HT-29 (cell line): ENCODE measurements at regions not wholly inside any gene's neighbourhood (a gene's known extent, or its start where the extent isn't known, plus 50 kb on each side); places are given as distances from the start of the nearest gene placed in this dataset.

ENCODE experiments used
- DNase-seq: peaks from one replicate; pipeline ENCODE4 v3.0.0-alpha.2; 2015; ENCODE audit warnings: low spot score

- DNase-seq = no peak
Observed at GRCh38 chr4:175531405-175532091, 280.5 kb downstream of the GPM6A start.

DNA sequence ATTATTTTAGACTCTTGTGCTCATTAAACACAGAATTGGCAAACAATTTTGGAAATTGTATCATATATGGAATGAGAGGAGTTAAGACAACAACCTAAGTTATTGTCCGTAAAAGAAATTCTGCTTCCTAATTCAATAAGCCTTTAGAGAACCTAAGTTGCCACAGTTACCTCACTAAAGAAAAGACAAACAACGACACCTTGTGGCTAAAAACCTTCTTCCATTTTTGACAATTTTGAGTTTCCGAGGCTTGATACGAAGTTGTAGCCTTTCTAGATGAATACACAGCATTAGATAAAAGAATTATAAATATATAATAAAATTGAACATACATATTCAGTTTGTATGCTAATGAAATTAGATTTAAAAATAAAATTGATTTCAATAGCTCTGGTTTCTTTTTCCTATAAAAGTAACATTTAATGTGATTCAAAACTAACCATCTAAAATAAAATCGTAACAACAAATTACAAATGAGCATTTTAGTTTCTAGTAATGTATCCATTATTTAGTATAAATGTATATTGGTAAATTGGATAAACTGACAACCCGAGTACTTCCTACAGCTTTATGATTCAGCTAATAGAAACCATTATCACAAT lies 275.1 kb downstream of the GPM6A start:
- DNase-seq = peak; percentile 61

GRCh38 chr4:175539498-175539897 lies 272.6 kb downstream of the GPM6A start:
- no peak for DNase-seq

GRCh38 chr4:175540151-175540550 lies 271.9 kb downstream of the GPM6A start:
- DNase-seq = no peak

DNA sequence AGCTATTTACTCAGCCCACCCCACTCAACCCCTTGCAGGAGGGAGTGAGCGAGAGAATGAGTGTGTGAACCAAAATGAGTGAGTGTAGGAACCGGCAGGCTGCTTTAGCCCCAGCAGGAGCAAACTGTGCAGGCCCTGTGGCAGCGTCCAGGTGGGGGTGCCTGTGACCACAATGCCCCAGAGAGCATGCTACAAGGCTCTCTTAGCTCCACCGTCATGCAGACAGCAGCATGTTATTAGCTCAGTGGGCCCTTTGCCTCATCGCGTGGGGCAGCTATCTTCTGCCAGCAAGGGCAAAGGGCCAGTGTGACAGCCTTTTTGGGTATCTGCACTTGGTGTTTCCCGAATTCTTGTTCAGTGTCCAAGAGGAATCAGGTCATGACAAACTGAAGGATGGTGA lies 271.3 kb downstream of the GPM6A start:
- no peak for DNase-seq

- DNase-seq = no peak
Observed at GRCh38 chr4:175542786-175543185, 269.3 kb downstream of the GPM6A start.

- no peak for DNase-seq
Observed at GRCh38 chr4:175559126-175559525, 252.9 kb downstream of the GPM6A start.

DNA sequence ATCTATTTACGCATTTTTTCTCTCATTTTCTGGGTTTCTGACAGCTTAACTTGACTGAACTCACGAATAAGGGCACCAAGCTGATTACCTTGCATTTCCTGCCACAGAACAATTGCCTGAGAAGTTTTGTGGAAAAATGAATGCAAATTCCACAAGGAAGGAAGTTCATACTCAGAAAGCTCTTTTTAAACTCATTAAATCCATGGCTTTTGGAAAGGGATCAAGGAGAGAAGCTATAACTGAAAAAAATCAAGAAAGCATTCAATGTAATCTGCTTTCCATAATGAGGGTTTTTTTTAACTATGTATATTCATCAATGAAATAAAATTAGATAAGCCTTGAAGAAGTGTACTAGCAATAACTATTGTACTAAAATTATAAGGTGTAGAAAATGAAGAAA lies 252.5 kb downstream of the GPM6A start:
- DNase-seq = no peak

GRCh38 chr4:175560604-175561003 lies 251.5 kb downstream of the GPM6A start:
- DNase-seq = peak; percentile 8

- no peak for DNase-seq
Observed at GRCh38 chr4:175561696-175562095, 250.4 kb downstream of the GPM6A start.

- no peak for DNase-seq
Observed at GRCh38 chr4:175562111-175562510, 250.0 kb downstream of the GPM6A start.

GRCh38 chr4:175562542-175562941 lies 249.5 kb downstream of the GPM6A start:
- no peak for DNase-seq
